HUES6 (cell line): ENCODE measurements at regions not wholly inside any gene's neighbourhood (a gene's known extent, or its start where the extent isn't known, plus 50 kb on each side); places are given as distances from the start of the nearest gene placed in this dataset.

Experiments
- H3K27ac ChIP-seq: 2 replicates; pipeline ENCODE4 v1.7.0; 2013; ENCODE audit warnings: low read depth, mild to moderate bottlenecking, low read length, inconsistent platforms
- H3K27me3 ChIP-seq: 2 replicates; pipeline ENCODE4 v1.6.1; 2013; ENCODE audit warnings: low read length; ENCODE audit not compliant: control insufficient read depth, insufficient read depth
- H3K36me3 ChIP-seq: 2 replicates; pipeline ENCODE4 v1.6.1; 2013; ENCODE audit warnings: low read length; ENCODE audit not compliant: control insufficient read depth, insufficient read depth
- H3K4me1 ChIP-seq: 2 replicates; pipeline ENCODE4 v1.6.1; 2013; ENCODE audit warnings: low read length; ENCODE audit not compliant: control insufficient read depth, insufficient read depth
- H3K4me3 ChIP-seq: 2 replicates; pipeline ENCODE4 v1.5.1; 2013; ENCODE audit warnings: low read depth, low read length
- H3K9ac ChIP-seq: one replicate; pipeline ENCODE4 v1.6.1; 2013; ENCODE audit warnings: mild to moderate bottlenecking, low read length
- H3K9me3 ChIP-seq: 2 replicates; pipeline ENCODE4 v1.6.1; 2013; ENCODE audit warnings: low read depth, low read length; ENCODE audit not compliant: control insufficient read depth, insufficient read depth

DNA sequence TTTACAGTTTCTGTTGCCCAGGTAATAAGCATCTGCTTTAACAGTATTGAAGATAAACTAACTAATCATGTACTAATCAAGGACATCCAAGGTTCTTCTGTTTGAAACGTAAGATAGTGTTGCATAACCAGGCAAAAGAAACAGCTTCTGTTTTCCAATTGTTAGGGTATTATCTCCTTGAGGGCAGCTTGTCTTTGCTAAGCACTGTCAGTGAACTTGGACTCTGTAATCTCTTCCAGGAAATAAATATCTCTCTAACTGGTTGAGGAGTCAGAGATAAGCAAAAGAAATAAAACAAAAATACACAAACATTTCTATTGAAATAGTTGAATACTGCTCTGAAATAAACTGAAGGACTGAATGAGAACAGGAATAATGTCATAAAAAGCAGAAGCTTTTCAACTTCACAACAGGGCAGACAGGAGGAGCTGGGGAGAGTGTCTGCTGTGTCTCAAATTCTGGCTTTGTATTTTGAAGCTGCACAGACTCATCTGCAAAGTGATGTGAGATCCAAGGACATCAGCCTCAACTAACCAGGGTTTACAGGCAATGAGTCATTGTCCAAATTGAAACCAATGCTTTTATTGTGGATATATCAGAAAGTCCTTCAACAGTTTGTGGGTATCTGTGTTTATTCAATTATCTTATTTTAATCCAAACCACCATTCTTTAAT is 1253.0 kb upstream of the PCDH7 start:
- no peaks in the 10 kb centered on the region for H3K9me3 ChIP-seq

More for the DNA sequence above, 1253.0 kb upstream of the PCDH7 start:
- Histone ChIP-seq H3K9ac (no peak overlapping the region), H3K27me3 (no peaks in the 10 kb centered on the region), H3K36me3 (no peaks in the 10 kb centered on the region), H3K4me3 (no peak overlapping the region), H3K4me1 (no peaks in the 10 kb centered on the region), H3K27ac (no peak overlapping the region)
